GM12878 (cell line): ENCODE measurements at regions not wholly inside any gene's neighbourhood (a gene's known extent, or its start where the extent isn't known, plus 50 kb on each side); places are given as distances from the start of the nearest gene placed in this dataset.

Source experiments
- EED ChIP-seq: sonication (generic); IDR thresholded peaks from 2 replicates; pipeline ENCODE4 v1.6.1; 2016; ENCODE audit warnings: antibody characterized with exemption, low read depth
- EZH2 ChIP-seq: IDR thresholded peaks from 2 replicates; pipeline ENCODE4 v1.6.1; 2012; ENCODE audit warnings: low read depth, mild to moderate bottlenecking, control low read depth, inconsistent platforms, low read length, borderline replicate concordance; ENCODE audit not compliant: control insufficient read depth
- POLR2A ChIP-seq: IDR thresholded peaks from 2 replicates; pipeline ENCODE4 v1.6.1; 2011; ENCODE audit warnings: low read depth, mild to moderate bottlenecking, low read length
- RAD51 ChIP-seq: fragments of 450-650 bp; IDR thresholded peaks from 2 replicates; pipeline ENCODE4 v1.6.1; 2016; ENCODE audit warnings: moderate library complexity, mild to moderate bottlenecking, inconsistent platforms
- SIN3A ChIP-seq: IDR thresholded peaks from 2 replicates; pipeline ENCODE4 v1.6.1; 2012; ENCODE audit warnings: low read depth, low read length, improper control_type of control experiment
- SMARCA5 ChIP-seq: fragments of 450-650 bp; IDR thresholded peaks from 2 replicates; pipeline ENCODE4 v1.6.1; 2017; ENCODE audit warnings: mild to moderate bottlenecking
- ZBED1 ChIP-seq: IDR thresholded peaks from 2 replicates; pipeline ENCODE4 v1.6.1; 2016; ENCODE audit warnings: borderline replicate concordance
- ZNF24 ChIP-seq: fragments of 450-650 bp; IDR thresholded peaks from 2 replicates; pipeline ENCODE4 v1.6.1; 2017; ENCODE audit warnings: antibody characterized with exemption, mild to moderate bottlenecking
- ZNF274 ChIP-seq: IDR thresholded peaks from one replicate; pipeline ENCODE4 v1.8.0; 2011; ENCODE audit not compliant: insufficient read length, insufficient read depth
- TF ChIP-seq, protein P1 (sequence below), 3 experiments: IDR thresholded peaks in 2 of 3; conservative IDR thresholded peaks in 1 of 3; 2 replicates each; pipeline ENCODE4 v1.5.1; 2011; ENCODE audit warnings: low read depth in 3 of 3, low read length in 3 of 3, mild to moderate bottlenecking in 3 of 3, control low read depth in 2 of 3, moderate library complexity in 2 of 3, inconsistent platforms in 1 of 3, mixed read lengths in 1 of 3; ENCODE audit not compliant: control insufficient read depth in 2 of 3, insufficient read depth in 1 of 3; ENCODE audit errors: extremely low read depth in 1 of 3
- TF ChIP-seq, protein P2 (sequence below): fragments of 450-650 bp; IDR thresholded peaks from 2 replicates; pipeline ENCODE4 v1.6.1; 2016; ENCODE audit warnings: mild to moderate bottlenecking
- TF ChIP-seq, protein P3 (sequence below): IDR thresholded peaks from 2 replicates; pipeline ENCODE4 v1.6.1; 2011; ENCODE audit warnings: low read depth, mild to moderate bottlenecking, low read length, moderate library complexity, borderline replicate concordance; ENCODE audit errors: extremely low read depth
- TF ChIP-seq, protein P4 (sequence below): fragments of 450-650 bp; formaldehyde crosslinking; IDR thresholded peaks from 2 replicates; pipeline ENCODE4 v1.5.0; 2022; ENCODE audit warnings: mild to moderate bottlenecking, missing genetic modification characterization

DNA sequence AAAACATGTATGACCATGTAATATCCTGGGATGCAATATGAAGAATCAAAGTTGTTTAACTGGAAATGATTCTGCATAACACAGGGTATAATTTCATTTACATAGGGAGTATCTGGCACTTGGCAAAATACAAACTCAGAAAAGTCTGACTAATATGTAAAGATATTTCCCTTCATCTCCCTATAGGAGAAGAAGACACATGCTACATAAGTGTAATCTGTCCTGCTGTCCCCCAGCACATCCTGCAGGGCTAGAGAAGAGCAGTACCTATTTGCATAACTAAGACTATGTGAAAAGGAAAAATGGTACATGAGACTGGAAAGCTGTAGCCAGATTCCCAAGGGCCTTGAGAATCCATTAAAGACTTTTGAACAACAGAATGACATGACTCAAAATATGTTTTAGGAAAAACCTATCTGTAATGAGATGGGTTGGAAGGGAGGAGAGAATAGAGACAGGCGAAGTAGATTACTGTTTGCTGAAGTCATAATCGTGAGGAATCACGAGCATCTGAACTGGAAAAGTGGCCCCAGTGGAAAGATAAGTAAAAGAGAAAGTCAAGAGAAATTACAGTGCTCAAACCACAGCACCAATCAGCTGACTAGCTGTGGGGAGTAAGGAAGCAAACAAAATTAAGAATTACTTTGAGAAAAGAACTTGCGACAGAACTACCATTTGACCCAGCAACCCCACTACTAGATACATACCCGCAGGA is 155.1 kb upstream of the HMGA2 start:
- TF ChIP-seq EED: no peak
- no peak for TF ChIP-seq ZBED1
- no peak for TF ChIP-seq SIN3A
- no peak for TF ChIP-seq POLR2A
- TF ChIP-seq, protein P1, sequence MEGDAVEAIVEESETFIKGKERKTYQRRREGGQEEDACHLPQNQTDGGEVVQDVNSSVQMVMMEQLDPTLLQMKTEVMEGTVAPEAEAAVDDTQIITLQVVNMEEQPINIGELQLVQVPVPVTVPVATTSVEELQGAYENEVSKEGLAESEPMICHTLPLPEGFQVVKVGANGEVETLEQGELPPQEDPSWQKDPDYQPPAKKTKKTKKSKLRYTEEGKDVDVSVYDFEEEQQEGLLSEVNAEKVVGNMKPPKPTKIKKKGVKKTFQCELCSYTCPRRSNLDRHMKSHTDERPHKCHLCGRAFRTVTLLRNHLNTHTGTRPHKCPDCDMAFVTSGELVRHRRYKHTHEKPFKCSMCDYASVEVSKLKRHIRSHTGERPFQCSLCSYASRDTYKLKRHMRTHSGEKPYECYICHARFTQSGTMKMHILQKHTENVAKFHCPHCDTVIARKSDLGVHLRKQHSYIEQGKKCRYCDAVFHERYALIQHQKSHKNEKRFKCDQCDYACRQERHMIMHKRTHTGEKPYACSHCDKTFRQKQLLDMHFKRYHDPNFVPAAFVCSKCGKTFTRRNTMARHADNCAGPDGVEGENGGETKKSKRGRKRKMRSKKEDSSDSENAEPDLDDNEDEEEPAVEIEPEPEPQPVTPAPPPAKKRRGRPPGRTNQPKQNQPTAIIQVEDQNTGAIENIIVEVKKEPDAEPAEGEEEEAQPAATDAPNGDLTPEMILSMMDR (IDR thresholded peaks at IDR 0.05 in 2 of 3, conservative IDR thresholded peaks at IDR 0.05 in 1 of 3; ENCODE audit: control insufficient read depth in 2 of 3, extremely low read depth in 1 of 3, insufficient read depth in 1 of 3, low read depth in 3 of 3, low read length in 3 of 3): no peak
- no peak for TF ChIP-seq RAD51
- no peak for TF ChIP-seq ZNF274
- TF ChIP-seq, protein P2, sequence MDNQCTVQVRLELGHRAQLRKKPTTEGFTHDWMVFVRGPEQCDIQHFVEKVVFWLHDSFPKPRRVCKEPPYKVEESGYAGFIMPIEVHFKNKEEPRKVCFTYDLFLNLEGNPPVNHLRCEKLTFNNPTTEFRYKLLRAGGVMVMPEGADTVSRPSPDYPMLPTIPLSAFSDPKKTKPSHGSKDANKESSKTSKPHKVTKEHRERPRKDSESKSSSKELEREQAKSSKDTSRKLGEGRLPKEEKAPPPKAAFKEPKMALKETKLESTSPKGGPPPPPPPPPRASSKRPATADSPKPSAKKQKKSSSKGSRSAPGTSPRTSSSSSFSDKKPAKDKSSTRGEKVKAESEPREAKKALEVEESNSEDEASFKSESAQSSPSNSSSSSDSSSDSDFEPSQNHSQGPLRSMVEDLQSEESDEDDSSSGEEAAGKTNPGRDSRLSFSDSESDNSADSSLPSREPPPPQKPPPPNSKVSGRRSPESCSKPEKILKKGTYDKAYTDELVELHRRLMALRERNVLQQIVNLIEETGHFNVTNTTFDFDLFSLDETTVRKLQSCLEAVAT: no peak
- TF ChIP-seq ZNF24: no peak
- no peak for TF ChIP-seq SMARCA5
- TF ChIP-seq EZH2: no peak
- TF ChIP-seq, protein P3, sequence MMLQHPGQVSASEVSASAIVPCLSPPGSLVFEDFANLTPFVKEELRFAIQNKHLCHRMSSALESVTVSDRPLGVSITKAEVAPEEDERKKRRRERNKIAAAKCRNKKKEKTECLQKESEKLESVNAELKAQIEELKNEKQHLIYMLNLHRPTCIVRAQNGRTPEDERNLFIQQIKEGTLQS: no peak
- TF ChIP-seq, protein P4, sequence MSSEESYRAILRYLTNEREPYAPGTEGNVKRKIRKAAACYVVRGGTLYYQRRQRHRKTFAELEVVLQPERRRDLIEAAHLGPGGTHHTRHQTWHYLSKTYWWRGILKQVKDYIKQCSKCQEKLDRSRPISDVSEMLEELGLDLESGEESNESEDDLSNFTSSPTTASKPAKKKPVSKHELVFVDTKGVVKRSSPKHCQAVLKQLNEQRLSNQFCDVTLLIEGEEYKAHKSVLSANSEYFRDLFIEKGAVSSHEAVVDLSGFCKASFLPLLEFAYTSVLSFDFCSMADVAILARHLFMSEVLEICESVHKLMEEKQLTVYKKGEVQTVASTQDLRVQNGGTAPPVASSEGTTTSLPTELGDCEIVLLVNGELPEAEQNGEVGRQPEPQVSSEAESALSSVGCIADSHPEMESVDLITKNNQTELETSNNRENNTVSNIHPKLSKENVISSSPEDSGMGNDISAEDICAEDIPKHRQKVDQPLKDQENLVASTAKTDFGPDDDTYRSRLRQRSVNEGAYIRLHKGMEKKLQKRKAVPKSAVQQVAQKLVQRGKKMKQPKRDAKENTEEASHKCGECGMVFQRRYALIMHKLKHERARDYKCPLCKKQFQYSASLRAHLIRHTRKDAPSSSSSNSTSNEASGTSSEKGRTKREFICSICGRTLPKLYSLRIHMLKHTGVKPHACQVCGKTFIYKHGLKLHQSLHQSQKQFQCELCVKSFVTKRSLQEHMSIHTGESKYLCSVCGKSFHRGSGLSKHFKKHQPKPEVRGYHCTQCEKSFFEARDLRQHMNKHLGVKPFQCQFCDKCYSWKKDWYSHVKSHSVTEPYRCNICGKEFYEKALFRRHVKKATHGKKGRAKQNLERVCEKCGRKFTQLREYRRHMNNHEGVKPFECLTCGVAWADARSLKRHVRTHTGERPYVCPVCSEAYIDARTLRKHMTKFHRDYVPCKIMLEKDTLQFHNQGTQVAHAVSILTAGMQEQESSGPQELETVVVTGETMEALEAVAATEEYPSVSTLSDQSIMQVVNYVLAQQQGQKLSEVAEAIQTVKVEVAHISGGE (CRISPR knock-in tag): no peak
